SK-N-SH (cell line): ENCODE measurements at regions not wholly inside any gene's neighbourhood (a gene's known extent, or its start where the extent isn't known, plus 50 kb on each side); places are given as distances from the start of the nearest gene placed in this dataset.

ENCODE experiments used
- CTCF ChIA-PET: fragments of 300-600, 350-600 bp; formaldehyde crosslinking; extraction: SDS; loops from one replicate; lab custom pipeline; 2021; lab: Yijun Ruan, JAX
- POLR2A ChIA-PET: fragments of 350-600 bp; sonication (Branson Sonifier 250); formaldehyde crosslinking; extraction: SDS; loops from one replicate; lab custom pipeline; 2020; ENCODE audit warnings: antibody characterized with exemption, inconsistent platforms; lab: Yijun Ruan, JAX
- DNase-seq: peaks from one replicate; pipeline ENCODE4 v3.0.0; 2012
- H2AFZ ChIP-seq: fragments of 200-600 bp; sonication (generic); 2 replicates; pipeline ENCODE4 v1.8.1; 2016; ENCODE audit warnings: antibody characterized with exemption, mild to moderate bottlenecking, low read depth
- H3F3A ChIP-seq: fragments of 200-600 bp; sonication (generic); replicated peaks from 2 replicates; pipeline ENCODE3; 2016; ENCODE audit warnings: antibody characterized with exemption, mild to moderate bottlenecking; ENCODE audit not compliant: insufficient read depth
- H3K27ac ChIP-seq, 2 experiments: fragments of 200-500 bp in 1 of 2; fragments of 200-600 bp in 1 of 2; sonication (Bioruptor generic) in 1 of 2; sonication (generic), shearing (Covaris generic) in 1 of 2; 2 replicates each; pipeline versions ENCODE4 v1.5.1 to v1.6.1; 2014 to 2016; ENCODE audit warnings: low read depth in 2 of 2, inconsistent platforms in 1 of 2, low read length in 1 of 2, mild to moderate bottlenecking in 1 of 2, mixed read lengths in 1 of 2
- H3K27me3 ChIP-seq: fragments of 200-600 bp; sonication (generic), shearing (Covaris generic); 2 replicates; pipeline ENCODE4 v1.6.1; 2016; ENCODE audit warnings: mixed run types; ENCODE audit not compliant: insufficient read depth
- H3K36me3 ChIP-seq, 2 experiments: fragments of 200-500 bp in 1 of 2; fragments of 200-600 bp in 1 of 2; sonication (Bioruptor generic) in 1 of 2; sonication (generic) in 1 of 2; replicated peaks in 1 of 2; 2 replicates each; pipeline versions ENCODE3 to v1.5.1; 2014 to 2016; ENCODE audit warnings: low read length in 1 of 2, mild to moderate bottlenecking in 1 of 2; ENCODE audit not compliant: insufficient read depth in 2 of 2, control insufficient read depth in 1 of 2
- H3K4me1 ChIP-seq, 2 experiments: fragments of 200-500 bp in 1 of 2; fragments of 200-600 bp in 1 of 2; sonication (Bioruptor generic) in 1 of 2; sonication (generic), shearing (Covaris generic) in 1 of 2; 2 replicates each; pipeline versions ENCODE4 v1.5.1 to v1.6.1; 2014 to 2016; ENCODE audit warnings: low read depth in 1 of 2, low read length in 1 of 2, mixed run types in 1 of 2; ENCODE audit not compliant: insufficient read depth in 2 of 2, control insufficient read depth in 1 of 2
- H3K4me2 ChIP-seq: fragments of 200-600 bp; sonication (generic), shearing (Covaris generic); 2 replicates; pipeline ENCODE4 v1.6.1; 2017; ENCODE audit warnings: mixed run types
- H3K4me3 ChIP-seq, 2 experiments: fragments of 200-500 bp in 1 of 2; fragments of 200-600 bp in 1 of 2; sonication (Bioruptor generic) in 1 of 2; sonication (generic), shearing (Covaris generic) in 1 of 2; 2 replicates each; pipeline versions ENCODE4 v1.5.1 to v1.8.1; 2014 to 2016; ENCODE audit warnings: low read depth in 2 of 2, inconsistent platforms in 1 of 2, low read length in 1 of 2, mild to moderate bottlenecking in 1 of 2, mixed read lengths in 1 of 2, moderate library complexity in 1 of 2
- H3K79me2 ChIP-seq: fragments of 200-600 bp; sonication (generic); 2 replicates; pipeline ENCODE4 v1.8.1; 2017; ENCODE audit warnings: mild to moderate bottlenecking; ENCODE audit not compliant: insufficient read depth
- H3K9ac ChIP-seq: fragments of 200-600 bp; sonication (generic); 2 replicates; pipeline ENCODE4 v1.6.1; 2017; ENCODE audit warnings: mixed run types
- H3K9me2 ChIP-seq: fragments of 200-600 bp; sonication (generic); 2 replicates; pipeline ENCODE4 v1.6.1; 2017; ENCODE audit warnings: mixed run types
- H3K9me3 ChIP-seq: fragments of 200-600 bp; sonication (generic); 2 replicates; pipeline ENCODE4 v1.6.1; 2017; ENCODE audit warnings: mixed run types, mild to moderate bottlenecking, moderate library complexity
- H4K20me1 ChIP-seq: fragments of 200-600 bp; sonication (generic); 2 replicates; pipeline ENCODE4 v1.6.1; 2017; ENCODE audit warnings: mild to moderate bottlenecking, mixed run types; ENCODE audit not compliant: insufficient read depth
- EZH2phosphoT487 ChIP-seq: fragments of 200-600 bp; sonication (generic); IDR thresholded peaks from 2 replicates; pipeline ENCODE4 v1.6.1; 2017; ENCODE audit warnings: low read depth, mixed run types, mild to moderate bottlenecking, antibody characterized with exemption, moderate library complexity, borderline replicate concordance
- MEF2A ChIP-seq: IDR thresholded peaks from 2 replicates; pipeline ENCODE4 v1.4.0; 2012; ENCODE audit warnings: low read depth, borderline replicate concordance
- MXI1 ChIP-seq: IDR thresholded peaks from 2 replicates; pipeline ENCODE4 v1.6.1; 2012; ENCODE audit warnings: mild to moderate bottlenecking, low read depth, low read length, improper control_type of control experiment
- NFIC ChIP-seq: IDR thresholded peaks from 2 replicates; pipeline ENCODE4 v1.4.0; 2012; ENCODE audit warnings: borderline replicate concordance
- NRF1 ChIP-seq: IDR thresholded peaks from 2 replicates; pipeline ENCODE4 v1.6.1; 2012; ENCODE audit warnings: low read depth, mild to moderate bottlenecking, low read length
- POLR2AphosphoS5 ChIP-seq: IDR thresholded peaks from 2 replicates; pipeline ENCODE4 v1.6.1; 2012; ENCODE audit warnings: low read depth, low read length
- RFX5 ChIP-seq: IDR thresholded peaks from 2 replicates; pipeline ENCODE4 v1.6.1; 2012; ENCODE audit warnings: mild to moderate bottlenecking, improper control_type of control experiment, low read length
- TCF12 ChIP-seq: IDR thresholded peaks from 2 replicates; pipeline ENCODE4 v1.4.0; 2012
- TEAD4 ChIP-seq: IDR thresholded peaks from 2 replicates; pipeline ENCODE4 v1.4.0; 2012; ENCODE audit warnings: mild to moderate bottlenecking, borderline replicate concordance; ENCODE audit not compliant: insufficient read depth
- WGBS: methylation state at CpG from one replicate; pipeline ENCODE4 v1.1.6; 2017; ENCODE audit warnings: low lambda C conversion rate; 5-methylcytosine and 5-hydroxymethylcytosine counted together
- TF ChIP-seq, protein P1 (sequence below): IDR thresholded peaks from 2 replicates; pipeline ENCODE4; 2012
- TF ChIP-seq, protein P2 (sequence below): IDR thresholded peaks from 2 replicates; pipeline ENCODE4 v1.4.0; 2012; ENCODE audit warnings: low read depth, borderline replicate concordance
- TF ChIP-seq, protein P3 (sequence below): fragments of 150-350 bp; IDR thresholded peaks from 2 replicates; pipeline ENCODE4 v1.6.1; 2017; ENCODE audit warnings: antibody characterized with exemption, low read length, low read depth, borderline replicate concordance
- TF ChIP-seq, protein P4 (sequence below): fragments of 150-350 bp; IDR thresholded peaks from 2 replicates; pipeline ENCODE4 v1.6.1; 2016; ENCODE audit warnings: mild to moderate bottlenecking, low read depth, low read length
- TF ChIP-seq, protein P5 (sequence below): IDR thresholded peaks from 2 replicates; pipeline ENCODE4 v1.4.0; 2012; ENCODE audit warnings: low read depth

DNA sequence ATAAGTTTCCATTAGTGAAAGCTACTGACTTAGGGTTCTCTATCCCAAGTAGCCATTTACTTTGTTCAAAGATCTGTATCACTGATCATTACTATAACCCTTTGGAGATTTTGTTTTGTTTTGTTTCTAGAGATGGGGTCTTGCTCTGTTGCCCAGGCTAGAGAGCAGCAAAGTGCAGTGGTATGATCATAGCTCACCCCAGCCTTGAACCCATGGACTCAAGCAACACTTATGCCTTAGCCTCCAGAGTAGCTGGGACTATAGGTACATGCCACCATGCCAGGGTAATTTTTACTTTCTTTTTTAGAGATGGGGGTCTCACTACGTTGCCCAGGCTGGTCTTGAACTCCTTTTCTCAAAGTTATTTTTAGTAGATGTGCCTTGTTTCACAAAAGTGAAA, 154.7 kb downstream of the KCNJ2 start:
- Histone ChIP-seq H3K4me3 (no peak overlapping the region), H3K27me3 (no peaks in the 10 kb centered on the region), H3K79me2 (no peaks in the 10 kb centered on the region), H3K9ac (no peak overlapping the region), H3K9me2 (no peaks in the 10 kb centered on the region), H3K36me3 (no peaks in the 10 kb centered on the region), H3K9me3 (no peaks in the 10 kb centered on the region), H3K4me1 (peaks cover 0 to 16% of the 10 kb centered on the region in 2 experiments; a peak in 2 of 4 replicates), H3F3A (no peaks in the 10 kb centered on the region), H2AFZ (no peak overlapping the region), H4K20me1 (no peaks in the 10 kb centered on the region), H3K27ac (no peak overlapping the region), H3K4me2 (no peak overlapping the region)
- ChIA-PET CTCF (interaction anchor here (1.3 to 2.1 kb wide), 2 partner anchors 15 to 228 kb away, joined by 3 to 6 read pairs; no protein-coding TSS in a partner anchor), POLR2A (no interaction called here)
- WGBS: 27% methylated on average over 1 of the region's 1 CpG
- TF ChIP-seq, protein P1, sequence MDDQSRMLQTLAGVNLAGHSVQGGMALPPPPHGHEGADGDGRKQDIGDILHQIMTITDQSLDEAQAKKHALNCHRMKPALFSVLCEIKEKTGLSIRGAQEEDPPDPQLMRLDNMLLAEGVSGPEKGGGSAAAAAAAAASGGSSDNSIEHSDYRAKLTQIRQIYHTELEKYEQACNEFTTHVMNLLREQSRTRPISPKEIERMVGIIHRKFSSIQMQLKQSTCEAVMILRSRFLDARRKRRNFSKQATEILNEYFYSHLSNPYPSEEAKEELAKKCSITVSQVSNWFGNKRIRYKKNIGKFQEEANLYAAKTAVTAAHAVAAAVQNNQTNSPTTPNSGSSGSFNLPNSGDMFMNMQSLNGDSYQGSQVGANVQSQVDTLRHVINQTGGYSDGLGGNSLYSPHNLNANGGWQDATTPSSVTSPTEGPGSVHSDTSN: no peak
- TF ChIP-seq NRF1 (no peak), MXI1 (no peak), EZH2phosphoT487 (no peak)
- TF ChIP-seq, protein P2, sequence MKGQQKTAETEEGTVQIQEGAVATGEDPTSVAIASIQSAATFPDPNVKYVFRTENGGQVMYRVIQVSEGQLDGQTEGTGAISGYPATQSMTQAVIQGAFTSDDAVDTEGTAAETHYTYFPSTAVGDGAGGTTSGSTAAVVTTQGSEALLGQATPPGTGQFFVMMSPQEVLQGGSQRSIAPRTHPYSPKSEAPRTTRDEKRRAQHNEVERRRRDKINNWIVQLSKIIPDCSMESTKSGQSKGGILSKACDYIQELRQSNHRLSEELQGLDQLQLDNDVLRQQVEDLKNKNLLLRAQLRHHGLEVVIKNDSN: no peak
- TF ChIP-seq, protein P3, sequence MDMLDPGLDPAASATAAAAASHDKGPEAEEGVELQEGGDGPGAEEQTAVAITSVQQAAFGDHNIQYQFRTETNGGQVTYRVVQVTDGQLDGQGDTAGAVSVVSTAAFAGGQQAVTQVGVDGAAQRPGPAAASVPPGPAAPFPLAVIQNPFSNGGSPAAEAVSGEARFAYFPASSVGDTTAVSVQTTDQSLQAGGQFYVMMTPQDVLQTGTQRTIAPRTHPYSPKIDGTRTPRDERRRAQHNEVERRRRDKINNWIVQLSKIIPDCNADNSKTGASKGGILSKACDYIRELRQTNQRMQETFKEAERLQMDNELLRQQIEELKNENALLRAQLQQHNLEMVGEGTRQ: no peak
- no peak for DNase-seq

DNA sequence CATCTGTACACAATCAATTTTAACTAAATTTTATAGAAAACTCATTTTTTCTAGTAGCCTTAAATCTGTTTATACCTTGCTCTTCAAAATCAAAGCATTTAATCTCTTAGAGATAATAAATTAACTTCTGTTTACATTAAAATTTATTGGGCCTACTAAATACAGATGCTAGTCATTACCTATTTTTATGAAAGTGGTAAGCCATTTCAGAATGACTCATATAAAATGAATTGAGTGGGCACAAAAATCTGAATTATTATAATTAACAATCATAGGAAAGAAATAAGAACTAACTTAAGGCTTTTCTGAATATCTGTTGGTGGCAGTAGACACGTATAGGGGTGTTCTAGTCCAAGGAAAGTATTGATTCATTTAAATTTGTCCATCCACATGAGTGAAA, 157.9 kb downstream of the KCNJ2 start:
- TF ChIP-seq TEAD4: no peak
- no peak for TF ChIP-seq TCF12
- POLR2A ChIA-PET: no interaction called here
- Histone ChIP-seq H3K27me3 (no peaks in the 10 kb centered on the region), H3K4me2 (no peak overlapping the region), H2AFZ (no peak overlapping the region), H3K9me3 (no peaks in the 10 kb centered on the region), H3K4me3 (no peak overlapping the region), H3K36me3 (no peaks in the 10 kb centered on the region), H3K27ac (no peak overlapping the region), H3K4me1 (no peaks in the 10 kb centered on the region), H3K79me2 (no peaks in the 10 kb centered on the region), H3K9me2 (no peaks in the 10 kb centered on the region), H4K20me1 (no peaks in the 10 kb centered on the region), H3F3A (no peaks in the 10 kb centered on the region), H3K9ac (no peak overlapping the region)
- 66% methylated on average over 1 of the region's 1 CpG for WGBS
- CTCF ChIA-PET: no interaction called here
- no peak for DNase-seq

DNA sequence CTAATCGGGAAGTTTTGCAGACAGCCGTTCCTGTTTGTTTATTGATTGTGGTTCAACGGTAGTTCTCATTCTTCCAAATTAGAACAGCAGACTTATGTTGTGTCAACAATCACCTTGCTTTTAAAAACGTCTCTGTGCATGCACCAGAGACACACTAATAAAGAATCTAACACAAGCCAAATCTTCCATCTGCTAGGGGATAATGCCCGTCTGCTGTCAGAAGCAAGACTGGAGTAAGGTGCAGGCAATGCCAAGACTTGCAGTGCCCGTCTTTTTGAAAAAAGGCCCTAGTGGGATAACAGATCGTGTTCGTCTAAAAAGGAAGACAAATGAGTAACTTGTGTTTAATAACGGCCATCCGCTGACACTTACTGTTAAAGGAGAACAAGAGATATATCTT, 158.4 kb downstream of the KCNJ2 start:
- H3K79me2 ChIP-seq: no peaks in the 10 kb centered on the region
- no peaks in the 10 kb centered on the region for H4K20me1 ChIP-seq
- H2AFZ ChIP-seq: no peak overlapping the region
- 78% methylated on average over 10 of the region's 10 CpGs for WGBS
- no peaks in the 10 kb centered on the region for H3F3A ChIP-seq
- no peaks in the 10 kb centered on the region for H3K9me2 ChIP-seq
- CTCF ChIA-PET: interaction anchor here (1.0 kb wide), 1 partner anchor 27 kb away, joined by 3 read pairs; no protein-coding TSS in a partner anchor
- no peaks in the 10 kb centered on the region for H3K36me3 ChIP-seq
- no peak overlapping the region for H3K4me3 ChIP-seq
- DNase-seq: no peak
- H3K27me3 ChIP-seq: no peaks in the 10 kb centered on the region
- POLR2A ChIA-PET: no interaction called here
- no peaks in the 10 kb centered on the region for H3K9me3 ChIP-seq
- no peak overlapping the region for H3K4me2 ChIP-seq
- no peak overlapping the region for H3K9ac ChIP-seq
- no peaks in the 10 kb centered on the region for H3K4me1 ChIP-seq
- H3K27ac ChIP-seq: no peak overlapping the region
- TF ChIP-seq RFX5 (no peak), MEF2A (no peak), EZH2phosphoT487 (no peak), NRF1 (no peak), TEAD4 (no peak), POLR2AphosphoS5 (no peak), TCF12 (no peak), NFIC (no peak)
- TF ChIP-seq, protein P4, sequence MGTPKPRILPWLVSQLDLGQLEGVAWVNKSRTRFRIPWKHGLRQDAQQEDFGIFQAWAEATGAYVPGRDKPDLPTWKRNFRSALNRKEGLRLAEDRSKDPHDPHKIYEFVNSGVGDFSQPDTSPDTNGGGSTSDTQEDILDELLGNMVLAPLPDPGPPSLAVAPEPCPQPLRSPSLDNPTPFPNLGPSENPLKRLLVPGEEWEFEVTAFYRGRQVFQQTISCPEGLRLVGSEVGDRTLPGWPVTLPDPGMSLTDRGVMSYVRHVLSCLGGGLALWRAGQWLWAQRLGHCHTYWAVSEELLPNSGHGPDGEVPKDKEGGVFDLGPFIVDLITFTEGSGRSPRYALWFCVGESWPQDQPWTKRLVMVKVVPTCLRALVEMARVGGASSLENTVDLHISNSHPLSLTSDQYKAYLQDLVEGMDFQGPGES: no peak
- TF ChIP-seq, protein P1: no peak
- TF ChIP-seq, protein P5, sequence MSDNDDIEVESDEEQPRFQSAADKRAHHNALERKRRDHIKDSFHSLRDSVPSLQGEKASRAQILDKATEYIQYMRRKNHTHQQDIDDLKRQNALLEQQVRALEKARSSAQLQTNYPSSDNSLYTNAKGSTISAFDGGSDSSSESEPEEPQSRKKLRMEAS: no peak
